RCC 7860 (cell line): ENCODE measurements at regions not wholly inside any gene's neighbourhood (a gene's known extent, or its start where the extent isn't known, plus 50 kb on each side); places are given as distances from the start of the nearest gene placed in this dataset.

Experiments used
- DNase-seq: peaks from one replicate; pipeline ENCODE4 v3.0.0-alpha.2; 2015; ENCODE audit warnings: low spot score
- FAIRE-seq: peaks from 2 replicates; lab custom pipeline; 2012; peaks lifted over from hg19 to GRCh38; lab: Jason Lieb, UNC

GRCh38 chr1:62917314-62917713 is 133.4 kb downstream of the ATG4C start:
- DNase-seq (no peak), FAIRE-seq (no peak)

DNA sequence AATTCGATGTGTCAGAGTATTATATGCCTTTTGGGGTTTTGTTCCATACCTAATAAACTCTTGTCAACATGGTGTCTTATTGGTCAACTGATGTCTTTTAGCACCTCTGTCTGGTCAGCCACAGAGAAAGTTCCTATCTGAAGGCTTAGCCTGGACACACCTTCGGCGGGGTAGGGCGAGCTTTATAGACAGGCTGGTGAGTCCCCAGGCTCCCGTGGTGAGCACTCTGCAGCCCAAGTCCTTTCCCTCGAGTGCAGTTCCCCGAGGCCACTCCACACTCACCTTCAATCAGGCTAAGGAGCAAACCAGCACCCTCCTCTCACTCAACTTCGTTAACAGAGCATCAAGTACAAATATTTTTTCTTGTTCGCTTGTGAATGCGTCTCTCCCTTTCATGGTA is 133.9 kb downstream of the ATG4C start:
- FAIRE-seq (no peak), DNase-seq (no peak)

DNA sequence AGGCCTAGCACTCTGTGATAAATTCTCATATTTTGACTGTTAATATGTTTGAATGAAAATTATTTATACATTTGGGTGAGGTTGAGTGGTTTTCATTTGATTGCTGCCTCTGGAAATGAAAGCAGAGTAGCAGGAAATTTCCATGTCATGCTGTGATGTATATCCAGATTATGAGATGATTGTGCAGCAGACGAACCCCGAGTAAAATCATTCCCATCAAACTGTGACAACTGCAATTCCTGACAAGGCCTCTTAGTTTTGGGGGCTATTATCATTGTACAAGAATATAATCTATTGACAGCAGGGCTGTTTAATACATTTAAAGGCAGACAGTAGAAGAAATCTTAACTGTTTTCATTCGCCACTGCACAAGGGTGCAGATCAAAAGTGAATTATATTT is 134.8 kb downstream of the ATG4C start:
- no peak for DNase-seq
- FAIRE-seq = no peak

GRCh38 chr1:62922006-62922405 is 138.1 kb downstream of the ATG4C start:
- no peak for DNase-seq
- no peak for FAIRE-seq

- no peak for FAIRE-seq
- DNase-seq = no peak
Observed at GRCh38 chr1:62924983-62925790, 141.3 kb downstream of the ATG4C start.

- DNase-seq (no peak), FAIRE-seq (no peak)
Observed at GRCh38 chr1:62926681-62927252, 142.8 kb downstream of the ATG4C start.

DNA sequence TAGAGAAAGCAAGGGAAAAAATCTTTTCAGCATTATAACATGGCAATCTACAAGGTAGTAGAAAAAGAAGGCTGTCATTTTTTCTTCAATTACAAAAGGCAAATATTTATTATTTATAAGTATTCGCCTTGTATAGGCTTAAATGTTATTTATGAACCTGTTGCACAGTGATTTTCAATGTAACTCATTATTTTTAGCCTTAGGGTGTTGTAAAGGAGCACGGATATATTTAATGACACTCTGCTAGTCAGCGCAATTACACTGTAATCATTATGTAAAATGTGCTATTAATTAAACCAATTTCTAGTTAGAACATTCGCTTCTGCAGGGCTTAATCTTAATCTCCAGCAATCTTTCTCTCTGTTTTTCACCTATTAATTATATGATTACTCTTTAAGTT is 145.0 kb downstream of the ATG4C start:
- FAIRE-seq = no peak
- no peak for DNase-seq

DNA sequence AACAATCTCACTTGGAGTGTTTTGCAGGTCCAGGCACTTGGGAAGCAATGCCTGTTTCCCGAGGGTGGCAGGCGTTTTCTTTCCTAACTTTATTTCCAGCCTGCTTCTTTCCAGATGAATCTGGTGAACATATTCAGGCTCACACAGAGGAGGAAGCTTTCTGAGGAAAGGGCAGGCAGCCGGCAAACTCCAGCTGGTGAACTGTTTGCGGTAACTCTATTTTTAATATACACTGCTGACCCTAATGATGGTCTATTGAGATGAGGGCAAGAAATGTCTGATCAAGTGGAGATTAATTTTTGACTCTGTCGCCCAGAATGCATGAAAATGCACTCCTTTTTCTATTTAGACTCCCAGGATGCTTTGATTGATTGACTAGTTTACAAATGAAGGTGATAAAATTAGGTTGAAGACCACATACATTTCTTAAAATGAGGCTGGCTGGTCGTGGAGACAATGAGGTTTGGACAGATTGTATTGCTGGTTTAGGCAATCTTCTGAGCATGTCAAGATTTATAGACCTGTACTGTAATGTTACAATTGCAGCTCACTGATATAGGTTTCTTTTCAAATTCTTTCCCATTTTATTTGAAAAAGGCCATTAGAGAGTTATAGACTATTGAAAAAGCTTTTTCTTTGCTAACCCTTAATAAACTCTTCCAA is 153.8 kb downstream of the ATG4C start:
- no peak for DNase-seq
- FAIRE-seq = no peak

- DNase-seq (no peak), FAIRE-seq (no peak)
Observed at GRCh38 chr1:62941780-62942179, 157.8 kb downstream of the ATG4C start.

DNA sequence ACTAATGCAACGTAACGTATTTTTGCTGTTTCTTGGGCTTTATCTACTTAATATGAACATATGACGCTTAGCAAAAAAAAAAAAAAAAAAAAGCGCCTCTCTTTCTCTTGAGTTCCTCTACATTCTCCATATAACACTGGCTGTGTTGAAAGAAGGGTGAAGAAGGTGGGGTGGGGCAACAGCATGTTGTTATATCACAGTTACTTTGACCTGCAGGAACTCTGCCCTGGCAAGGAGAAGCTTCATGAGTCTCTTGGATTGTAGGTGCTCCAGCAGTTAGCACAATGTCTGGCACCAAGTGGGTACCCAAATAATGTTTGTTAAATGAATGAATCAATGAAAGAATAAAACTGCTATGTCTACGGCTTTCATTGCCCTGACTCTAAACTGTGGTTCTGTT is 162.6 kb downstream of the ATG4C start:
- FAIRE-seq = no peak

GRCh38 chr1:62951428-62951827 is 167.5 kb downstream of the ATG4C start:
- no peak for FAIRE-seq
- no peak for DNase-seq

More for the DNA sequence above, 162.6 kb downstream of the ATG4C start:
- DNase-seq = no peak

GRCh38 chr1:62952596-62952995 is 168.7 kb downstream of the ATG4C start:
- FAIRE-seq (no peak), DNase-seq (no peak)

- DNase-seq (no peak), FAIRE-seq (no peak)
Observed at GRCh38 chr1:62953633-62954032, 169.7 kb downstream of the ATG4C start.

DNA sequence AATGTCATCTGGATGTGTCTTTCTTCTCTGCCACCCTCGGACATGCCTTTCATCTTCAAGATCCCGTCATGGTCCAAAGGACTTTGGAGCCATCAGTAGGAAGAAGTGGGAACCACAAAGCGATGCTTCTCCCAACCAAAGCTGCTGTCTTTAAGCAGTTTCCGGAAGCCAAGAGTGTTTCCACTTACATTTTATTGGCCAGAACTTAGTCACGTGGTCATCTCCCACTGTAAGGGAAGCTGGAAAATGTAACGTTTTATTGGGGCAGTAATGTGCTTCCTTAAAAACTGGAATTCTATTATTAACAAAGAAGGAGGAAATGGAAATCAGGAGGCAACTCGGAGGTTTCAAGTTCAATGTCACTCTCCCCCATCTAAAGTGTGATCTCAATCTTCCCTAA is 170.8 kb downstream of the ATG4C start:
- no peak for DNase-seq
- no peak for FAIRE-seq

DNA sequence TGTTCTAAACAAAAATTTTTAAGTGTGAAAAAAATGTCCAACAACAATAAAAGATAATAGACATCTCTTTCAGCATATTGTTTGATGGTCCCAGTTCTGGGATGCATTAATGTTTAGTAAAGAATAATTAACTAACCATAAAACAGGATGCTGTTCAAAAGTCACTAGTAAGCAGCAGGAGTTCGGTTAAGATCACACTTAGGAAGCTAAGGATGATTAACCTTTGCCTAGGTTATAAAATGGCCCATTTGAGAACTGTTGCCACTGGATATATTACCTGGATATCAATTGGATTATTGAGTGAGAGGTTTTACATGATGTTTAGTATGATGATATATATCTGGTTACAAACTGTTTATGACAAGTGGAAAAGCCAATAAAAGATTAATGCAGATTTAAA is 171.7 kb downstream of the ATG4C start:
- FAIRE-seq (no peak), DNase-seq (no peak)

- DNase-seq = no peak
- FAIRE-seq = no peak
Observed at GRCh38 chr1:62962014-62962812, 178.3 kb downstream of the ATG4C start.

DNA sequence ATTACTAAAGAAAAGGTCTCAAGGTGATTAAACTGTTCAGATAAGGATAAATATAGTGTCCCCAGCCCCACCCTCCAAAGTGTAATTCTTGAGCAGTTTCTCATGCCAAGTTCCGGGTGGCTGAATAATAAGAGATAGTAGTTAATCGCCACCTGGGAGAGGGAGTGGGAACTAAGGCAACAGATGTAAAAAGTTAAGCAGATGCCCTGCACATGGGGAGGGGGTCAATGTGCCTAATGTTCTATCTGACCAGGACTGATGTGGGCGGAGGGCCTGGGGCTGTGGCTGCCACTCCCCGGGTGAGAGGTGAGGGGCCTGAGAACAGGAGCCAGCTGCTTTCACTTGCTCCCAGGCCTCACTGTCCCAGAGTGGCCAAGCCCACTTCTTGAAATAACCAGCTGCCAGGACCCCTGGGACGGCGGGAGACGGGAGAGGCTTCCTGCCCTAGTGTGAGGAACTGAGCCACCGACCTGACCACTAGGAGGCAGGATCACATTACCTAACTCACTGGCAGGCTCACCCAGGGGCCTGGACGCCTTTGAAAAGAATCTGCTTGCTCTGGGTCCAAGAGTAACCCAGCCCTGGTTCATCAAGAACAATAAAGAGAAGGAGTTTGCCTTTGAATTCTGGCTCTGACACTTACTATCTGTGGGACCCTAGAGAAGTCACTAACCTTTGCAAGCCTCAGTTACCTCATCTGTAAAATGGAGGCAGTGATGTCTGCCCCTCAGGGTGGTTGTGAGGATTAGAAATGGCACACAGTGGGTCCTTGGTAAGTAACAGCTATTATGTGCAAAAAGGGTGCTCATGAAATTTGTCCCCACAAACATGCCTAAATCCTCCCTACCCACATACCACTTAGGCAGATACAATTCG is 179.2 kb downstream of the ATG4C start:
- DNase-seq (peak; percentile 10), FAIRE-seq (no peak)

DNA sequence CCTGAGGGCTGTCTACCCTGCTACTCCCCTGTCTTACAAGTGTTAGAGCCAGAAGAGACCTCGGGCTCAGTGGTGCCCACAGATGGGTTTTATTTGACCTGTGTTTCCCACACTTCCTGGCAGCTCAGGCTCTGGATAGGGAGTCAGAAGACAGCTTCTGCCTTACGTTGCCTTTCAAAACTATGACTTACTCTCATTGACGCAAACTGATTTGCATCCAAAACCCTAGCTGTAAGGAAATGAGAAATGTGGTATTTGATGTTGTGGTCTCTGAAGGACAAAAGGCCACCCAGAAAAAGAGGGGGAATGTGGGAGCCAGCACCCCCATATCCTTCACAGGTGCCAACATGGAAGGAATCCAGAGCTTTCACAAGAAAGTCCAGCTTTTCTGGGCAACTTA is 180.2 kb downstream of the ATG4C start:
- DNase-seq = no peak
- no peak for FAIRE-seq

DNA sequence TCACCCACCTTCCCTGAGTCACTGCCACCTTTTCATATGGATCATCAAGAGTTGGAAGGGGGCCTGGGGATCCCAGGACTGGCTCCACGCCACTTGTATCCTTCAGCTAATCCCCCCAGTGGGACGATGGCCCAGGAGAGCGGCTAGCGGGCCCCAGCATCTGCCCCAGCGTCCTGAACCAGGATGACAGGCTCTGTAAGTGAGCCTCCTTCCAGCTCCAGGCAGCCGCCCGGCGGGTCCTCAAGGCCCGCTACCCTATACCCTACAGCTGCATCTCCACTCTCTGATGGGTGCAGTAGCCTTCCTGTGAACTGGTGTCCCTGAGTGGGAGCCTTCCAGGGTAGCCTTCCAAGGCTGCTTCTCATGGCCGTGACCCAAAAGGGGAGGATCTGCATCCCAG is 183.1 kb downstream of the ATG4C start:
- FAIRE-seq (no peak), DNase-seq (no peak)

DNA sequence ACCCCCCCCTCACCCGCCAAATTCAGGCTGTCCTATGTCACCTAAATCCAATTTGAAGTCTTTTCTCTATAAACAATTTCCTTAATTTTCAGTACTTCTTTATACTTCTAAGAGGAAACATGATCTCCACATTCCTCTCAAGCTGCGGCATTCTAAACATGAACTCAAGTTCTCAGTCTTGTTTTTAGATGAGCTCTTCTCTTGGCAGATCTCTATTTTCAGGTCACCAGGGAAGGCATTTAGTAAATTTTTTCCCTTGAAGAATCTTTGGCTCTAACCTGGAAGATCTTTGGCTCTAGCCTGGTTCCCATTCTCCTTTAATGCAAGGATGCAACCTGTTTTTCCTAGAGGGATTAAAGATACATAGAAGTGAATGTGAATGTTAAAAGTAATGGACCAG is 193.4 kb downstream of the ATG4C start:
- DNase-seq = no peak
- no peak for FAIRE-seq
